SK-N-MC (cell line): ENCODE measurements at regions not wholly inside any gene's neighbourhood (a gene's known extent, or its start where the extent isn't known, plus 50 kb on each side); places are given as distances from the start of the nearest gene placed in this dataset.

ENCODE experiments used
- DNase-seq: peaks from one replicate; pipeline ENCODE4 v3.0.0-alpha.2; 2011; ENCODE audit warnings: low read depth, low spot score
- H3K27ac ChIP-seq: fragments of 200-600 bp; sonication (generic); 2 replicates; pipeline ENCODE4 v1.5.1; 2016; ENCODE audit warnings: mixed run types
- H3K36me3 ChIP-seq: fragments of 200-600 bp; sonication (generic); 2 replicates; pipeline ENCODE4 v1.6.1; 2017; ENCODE audit warnings: antibody characterized with exemption, low read length, mixed read lengths; ENCODE audit not compliant: insufficient read depth
- H3K4me3 ChIP-seq: fragments of 200-600 bp; sonication (generic); 2 replicates; pipeline ENCODE4 v1.5.1; 2016
- H3K9ac ChIP-seq: fragments of 200-600 bp; sonication (generic); 2 replicates; pipeline ENCODE4 v1.8.0; 2017; ENCODE audit warnings: mixed run types, mixed read lengths; ENCODE audit not compliant: insufficient read length
- H3K9me3 ChIP-seq: fragments of 200-600 bp; sonication (generic); 2 replicates; pipeline ENCODE4 v1.6.1; 2017; ENCODE audit warnings: low read depth, mild to moderate bottlenecking, antibody characterized with exemption, low read length, moderate library complexity, mixed read lengths
- EZH2 ChIP-seq: fragments of 200-600 bp; sonication (generic); IDR thresholded peaks from one replicate; pipeline ENCODE4 v1.6.1; 2017; ENCODE audit warnings: antibody characterized with exemption
- FOXP2 ChIP-seq: optimal IDR thresholded peaks from 2 replicates; pipeline ENCODE3; 2011; ENCODE audit warnings: mild to moderate bottlenecking, moderate library complexity; ENCODE audit not compliant: insufficient read depth; ENCODE audit errors: extremely low read length, control extremely low read depth
- POLR2AphosphoS5 ChIP-seq: IDR thresholded peaks from 2 replicates; pipeline ENCODE4 v1.6.1; 2012; ENCODE audit warnings: mild to moderate bottlenecking, low read depth, low read length, borderline replicate concordance

DNA sequence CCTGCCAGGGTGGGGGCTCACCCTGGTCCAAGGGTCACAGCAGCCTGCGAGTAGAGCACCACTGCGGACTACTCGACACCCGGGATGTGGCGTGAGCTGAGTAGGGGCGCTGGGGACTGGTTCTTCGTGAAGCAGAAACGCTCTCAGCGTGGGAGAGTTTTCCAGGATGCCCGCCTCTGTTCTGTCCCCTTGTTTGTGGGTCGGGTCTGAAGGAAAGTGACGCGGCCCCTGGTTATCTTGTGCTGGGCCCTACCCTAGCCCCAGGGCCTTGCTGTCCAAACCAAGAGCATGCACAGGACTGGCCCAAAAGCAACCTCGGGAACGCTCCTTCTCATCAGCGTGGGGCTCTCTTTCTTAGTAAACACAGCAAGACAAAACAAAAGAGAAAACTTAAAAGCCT lies 303.3 kb downstream of the IRF8 start:
- no peak for DNase-seq
- no peak for TF ChIP-seq EZH2
- TF ChIP-seq FOXP2, result no peak
- no peak for TF ChIP-seq POLR2AphosphoS5
- Histone ChIP-seq H3K9me3 (no peaks in the 10 kb centered on the region), H3K9ac (no peak overlapping the region), H3K27ac (no peak overlapping the region), H3K36me3 (no peaks in the 10 kb centered on the region), H3K4me3 (no peak overlapping the region)

DNA sequence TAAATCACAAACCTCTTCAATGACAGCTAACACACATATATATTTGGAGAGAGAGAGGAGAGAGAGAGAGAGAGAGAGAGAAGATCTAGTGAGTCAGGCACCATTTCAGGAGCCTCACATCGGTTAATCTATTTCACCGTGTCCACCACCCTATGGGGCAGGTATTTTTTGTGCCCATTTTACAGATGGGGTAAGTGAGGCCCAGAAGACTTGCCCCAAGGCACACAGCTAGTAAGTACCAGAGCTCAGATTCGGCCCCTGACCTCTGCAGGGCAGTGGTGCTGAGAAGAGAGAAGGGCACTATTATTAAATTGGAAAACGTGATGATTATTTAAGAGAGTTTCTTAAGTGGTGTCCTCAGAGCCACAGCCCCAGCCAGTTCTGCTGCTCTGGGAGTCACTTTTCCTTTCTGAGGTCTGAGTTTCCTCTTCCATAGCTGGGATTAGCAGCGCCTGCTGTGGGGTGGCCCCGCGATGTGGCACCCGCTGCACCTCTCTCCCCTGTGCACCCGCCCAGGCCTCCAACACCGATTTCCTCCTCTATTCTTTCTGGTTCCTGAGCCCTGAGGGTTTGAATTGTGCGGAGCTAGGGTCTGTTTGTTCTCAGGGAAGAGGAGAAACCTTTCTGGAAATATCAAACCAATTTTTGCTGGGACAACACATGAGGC lies 303.9 kb downstream of the IRF8 start:
- Histone ChIP-seq H3K36me3 (no peaks in the 10 kb centered on the region), H3K4me3 (no peak overlapping the region), H3K27ac (no peak overlapping the region), H3K9ac (no peak overlapping the region), H3K9me3 (no peaks in the 10 kb centered on the region)
- no peak for DNase-seq
- no peak for TF ChIP-seq POLR2AphosphoS5
- no peak for TF ChIP-seq EZH2
- no peak for TF ChIP-seq FOXP2

DNA sequence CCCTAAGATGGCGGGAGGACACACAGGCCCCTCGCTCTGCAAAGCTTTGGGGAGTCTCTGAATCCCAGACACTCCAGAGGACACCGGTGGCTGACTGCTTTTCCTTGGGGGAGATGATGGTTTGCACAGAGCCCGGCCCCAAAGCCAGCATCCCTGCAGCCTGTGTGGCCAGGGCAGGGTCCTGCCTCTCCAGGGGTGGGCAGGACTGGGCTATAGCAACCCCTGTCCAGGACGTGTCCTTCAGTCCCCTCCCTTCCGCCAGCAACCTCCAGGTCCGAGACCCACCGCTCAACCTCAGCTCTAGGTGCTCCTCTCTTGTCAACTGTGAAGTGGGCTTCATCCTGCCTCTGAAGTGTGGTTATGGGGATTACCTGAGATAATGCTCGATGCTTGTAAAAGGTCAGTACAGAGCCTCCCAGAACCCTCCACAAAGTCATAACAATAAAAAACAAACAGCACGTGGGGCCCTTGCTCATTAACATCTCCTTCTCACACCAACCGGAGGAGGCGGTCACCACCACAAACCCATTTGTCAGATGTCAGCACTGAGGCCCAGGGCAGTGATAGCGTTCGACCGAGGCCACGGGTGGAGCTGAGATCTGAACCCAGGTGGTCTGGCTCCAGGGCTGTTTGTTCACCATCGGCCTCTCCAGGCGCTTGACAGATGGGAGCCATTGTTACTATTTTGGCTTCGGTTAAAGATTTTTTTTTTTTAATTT lies 304.8 kb downstream of the IRF8 start:
- DNase-seq, result no peak
- Histone ChIP-seq H3K9me3 (no peaks in the 10 kb centered on the region), H3K27ac (no peak overlapping the region), H3K4me3 (no peak overlapping the region), H3K9ac (no peak overlapping the region), H3K36me3 (no peaks in the 10 kb centered on the region)
- TF ChIP-seq FOXP2, result no peak
- TF ChIP-seq EZH2, result no peak
- no peak for TF ChIP-seq POLR2AphosphoS5

DNA sequence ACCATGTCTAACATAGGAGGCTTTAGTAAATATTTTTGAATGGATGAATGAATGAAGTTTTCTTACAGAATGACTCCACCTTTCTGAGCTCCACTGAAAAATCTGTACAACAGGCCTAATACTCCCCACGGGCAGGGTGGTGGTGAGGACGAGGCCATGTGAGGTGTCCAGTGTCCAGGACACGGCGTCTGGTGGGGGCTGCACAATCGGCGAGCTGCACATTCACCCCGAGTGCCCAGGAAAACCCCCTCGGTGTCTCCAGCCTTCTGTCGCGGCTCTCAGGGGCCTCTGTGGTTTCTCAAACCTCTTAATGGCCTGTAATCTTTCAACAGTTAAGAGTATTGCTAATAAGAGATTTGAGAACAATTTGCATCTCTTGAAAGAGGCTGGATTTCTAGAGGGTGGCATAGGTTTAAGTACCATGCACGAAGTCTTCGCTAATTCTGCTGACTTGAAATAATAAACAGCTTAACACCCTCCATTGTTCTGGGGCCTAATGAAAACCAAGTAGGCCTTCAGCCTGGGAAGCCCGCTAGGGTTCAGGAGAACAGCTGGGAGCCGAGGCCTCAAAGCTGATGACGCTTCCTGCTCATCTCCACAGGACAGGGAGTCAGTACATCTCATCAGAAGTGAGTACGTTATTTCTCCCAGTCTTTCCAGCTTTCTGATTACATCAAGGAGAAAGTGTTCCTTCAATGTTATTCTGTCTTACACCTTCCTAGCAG lies 304.6 kb upstream of the FOXF1 start:
- Histone ChIP-seq H3K9me3 (no peaks in the 10 kb centered on the region), H3K4me3 (no peak overlapping the region), H3K36me3 (no peaks in the 10 kb centered on the region), H3K27ac (no peak overlapping the region), H3K9ac (no peak overlapping the region)
- DNase-seq, result no peak
- no peak for TF ChIP-seq FOXP2
- TF ChIP-seq EZH2, result no peak
- TF ChIP-seq POLR2AphosphoS5, result no peak

DNA sequence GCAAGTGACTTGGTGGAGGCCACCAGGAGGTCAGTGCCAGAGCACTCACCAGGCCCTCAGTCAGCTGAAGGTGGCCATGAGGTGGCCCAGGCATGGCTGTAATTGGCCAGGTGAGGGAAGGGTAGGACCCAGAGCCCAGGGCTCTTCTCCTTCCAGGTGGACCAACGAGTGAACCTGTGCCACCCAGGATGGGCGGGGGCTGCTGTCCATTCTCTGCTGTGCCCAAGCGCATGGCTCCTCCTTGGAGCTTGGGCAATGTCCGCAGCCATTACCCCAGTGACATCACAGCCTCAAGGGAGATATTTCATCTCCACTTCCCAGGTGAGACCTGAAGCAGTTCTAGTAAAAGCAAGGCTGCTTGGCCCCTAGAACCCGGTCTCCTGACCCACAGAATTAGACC lies 303.0 kb upstream of the FOXF1 start:
- no peaks in the 10 kb centered on the region for H3K9me3 ChIP-seq
- no peaks in the 10 kb centered on the region for H3K36me3 ChIP-seq
- no peak for DNase-seq
- no peak overlapping the region for H3K27ac ChIP-seq
- H3K9ac ChIP-seq, result no peak overlapping the region
- no peak overlapping the region for H3K4me3 ChIP-seq
- TF ChIP-seq POLR2AphosphoS5 (no peak), FOXP2 (no peak), EZH2 (no peak)

DNA sequence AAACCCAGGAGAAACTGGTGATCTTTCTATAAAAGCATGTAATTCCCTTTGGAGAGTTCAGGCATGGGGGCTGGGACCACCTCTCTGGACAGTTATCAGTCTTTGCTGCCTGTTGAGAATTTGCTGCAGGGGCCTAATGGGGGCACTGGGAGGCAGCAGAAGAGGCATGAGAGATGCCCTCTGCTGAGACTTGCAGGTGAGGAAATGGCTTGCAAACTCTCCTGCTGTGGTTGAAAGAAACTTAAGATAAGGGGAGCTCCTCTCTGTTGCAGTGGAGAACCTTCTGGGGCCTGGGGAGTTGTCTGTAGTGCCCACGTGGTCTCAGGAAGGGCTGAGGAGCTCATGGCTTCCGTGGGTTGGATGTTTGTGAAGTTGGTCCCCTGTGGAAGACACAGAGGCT lies 301.1 kb upstream of the FOXF1 start:
- TF ChIP-seq EZH2 (no peak), FOXP2 (no peak), POLR2AphosphoS5 (no peak)
- Histone ChIP-seq H3K27ac (no peak overlapping the region), H3K4me3 (no peak overlapping the region), H3K36me3 (no peaks in the 10 kb centered on the region), H3K9ac (no peak overlapping the region), H3K9me3 (no peaks in the 10 kb centered on the region)
- DNase-seq, result no peak

DNA sequence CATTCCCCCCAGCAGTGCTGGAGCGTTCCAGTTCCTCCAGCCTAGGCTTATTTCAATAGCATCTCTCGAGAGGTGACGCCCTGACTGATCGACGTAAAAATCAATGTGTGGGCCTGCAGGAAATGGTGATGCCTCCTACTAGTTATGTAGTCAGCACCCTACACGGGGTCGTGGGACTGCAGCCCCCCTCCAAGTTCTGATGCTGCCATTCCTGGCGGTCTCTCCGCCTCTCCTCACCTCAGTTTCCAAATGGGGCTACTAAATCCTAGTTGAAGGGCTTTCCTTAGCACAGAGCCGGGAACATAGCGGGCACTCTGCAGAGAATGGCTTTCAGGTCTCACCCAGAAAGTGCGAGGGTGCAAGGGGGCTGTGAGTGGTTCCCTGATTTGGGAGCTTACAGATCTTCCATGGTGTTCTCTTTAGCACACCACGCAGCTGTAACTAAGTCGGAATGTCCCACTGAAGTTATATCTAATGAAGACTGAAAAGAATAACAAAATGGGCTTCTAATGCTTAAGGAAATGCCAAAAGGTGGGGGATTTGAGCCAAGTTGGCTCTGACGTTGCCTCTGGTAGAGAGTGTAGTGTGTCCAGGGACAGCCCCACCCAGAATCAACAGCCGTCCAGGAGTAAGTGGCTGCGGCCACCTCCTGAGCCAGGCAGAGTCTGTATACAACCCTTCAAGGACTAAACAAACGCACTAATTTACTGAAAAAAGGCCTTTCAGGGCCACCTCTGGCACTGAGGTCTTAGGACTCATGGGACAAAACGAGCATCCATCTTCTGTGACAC lies 299.7 kb upstream of the FOXF1 start:
- TF ChIP-seq FOXP2 (no peak), POLR2AphosphoS5 (no peak), EZH2 (no peak)
- Histone ChIP-seq H3K4me3 (no peak overlapping the region), H3K9ac (no peak overlapping the region), H3K36me3 (no peaks in the 10 kb centered on the region), H3K9me3 (no peaks in the 10 kb centered on the region), H3K27ac (no peak overlapping the region)
- DNase-seq, result no peak

DNA sequence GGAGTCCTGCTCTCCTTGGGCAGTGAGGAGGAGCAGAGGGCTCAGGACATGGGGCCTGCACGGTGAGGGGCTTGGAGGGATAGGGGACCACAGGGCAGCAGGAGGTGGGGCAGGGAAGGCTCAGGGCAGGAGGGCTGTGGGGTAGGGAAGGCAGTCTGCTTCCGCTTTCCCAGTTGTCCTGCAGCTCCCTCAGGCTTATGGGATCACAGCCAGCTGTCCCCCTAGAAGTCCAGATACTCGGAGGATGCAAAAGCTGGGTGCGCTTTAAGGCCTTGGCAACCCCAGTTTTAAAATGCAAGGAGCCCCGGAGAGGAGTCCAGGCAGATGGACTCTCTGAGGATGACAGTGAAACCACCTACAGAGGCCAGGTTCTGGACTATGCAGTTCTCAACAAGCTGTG lies 299.1 kb upstream of the FOXF1 start:
- H3K9ac ChIP-seq, result no peak overlapping the region
- no peak for TF ChIP-seq FOXP2
- no peak for TF ChIP-seq POLR2AphosphoS5
- TF ChIP-seq EZH2, result no peak
- H3K27ac ChIP-seq, result no peak overlapping the region
- no peak for DNase-seq
- no peak overlapping the region for H3K4me3 ChIP-seq
- H3K9me3 ChIP-seq, result no peaks in the 10 kb centered on the region
- H3K36me3 ChIP-seq, result no peaks in the 10 kb centered on the region
